DMS114 treated with DMSO at 0.1 percent for 48 hours (cell line): ENCODE measurements at regions not wholly inside any gene's neighbourhood (a gene's known extent, or its start where the extent isn't known, plus 50 kb on each side); places are given as distances from the start of the nearest gene placed in this dataset.

ENCODE experiments used
- DNase-seq: peaks from one replicate; lab custom pipeline; 2025; ENCODE audit not compliant: unreplicated experiment; lab: John Stamatoyannopoulos, UW

GRCh38 chr15:35596285-35596684 is 50.3 kb upstream of the DPH6 start:
- no peak for DNase-seq

- no peak for DNase-seq
Measured at GRCh38 chr15:35602836-35603235, 56.9 kb upstream of the DPH6 start.

- DNase-seq, result no peak
Measured at GRCh38 chr15:35603301-35603700, 57.3 kb upstream of the DPH6 start.

DNA sequence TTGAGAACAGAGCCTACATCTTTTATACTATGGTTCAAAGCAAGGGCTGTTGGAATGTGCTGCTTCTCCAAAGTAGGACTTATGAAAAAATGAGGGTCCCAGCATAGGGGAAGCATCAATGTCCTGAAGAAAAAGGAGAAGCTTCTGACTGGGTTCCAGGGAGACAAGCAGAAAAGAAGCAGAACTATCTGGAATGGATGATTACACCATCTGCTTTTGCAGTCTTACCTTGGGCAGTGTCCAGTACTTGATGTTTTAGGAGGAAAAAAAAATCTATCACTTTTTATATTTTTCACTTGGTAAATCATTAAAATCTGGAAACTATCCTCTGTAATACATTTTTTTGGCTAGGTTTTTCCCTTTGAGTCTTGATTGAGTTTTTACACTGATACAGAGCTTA is 57.9 kb upstream of the DPH6 start:
- no peak for DNase-seq

- no peak for DNase-seq
Measured at GRCh38 chr15:35605764-35606449, 59.9 kb upstream of the DPH6 start.

- DNase-seq, result no peak
Measured at GRCh38 chr15:35606450-35606779, 60.5 kb upstream of the DPH6 start.

GRCh38 chr15:35616498-35617271 is 70.7 kb upstream of the DPH6 start:
- DNase-seq, result no peak

- no peak for DNase-seq
Measured at GRCh38 chr15:35618260-35619188, 72.6 kb upstream of the DPH6 start.

DNA sequence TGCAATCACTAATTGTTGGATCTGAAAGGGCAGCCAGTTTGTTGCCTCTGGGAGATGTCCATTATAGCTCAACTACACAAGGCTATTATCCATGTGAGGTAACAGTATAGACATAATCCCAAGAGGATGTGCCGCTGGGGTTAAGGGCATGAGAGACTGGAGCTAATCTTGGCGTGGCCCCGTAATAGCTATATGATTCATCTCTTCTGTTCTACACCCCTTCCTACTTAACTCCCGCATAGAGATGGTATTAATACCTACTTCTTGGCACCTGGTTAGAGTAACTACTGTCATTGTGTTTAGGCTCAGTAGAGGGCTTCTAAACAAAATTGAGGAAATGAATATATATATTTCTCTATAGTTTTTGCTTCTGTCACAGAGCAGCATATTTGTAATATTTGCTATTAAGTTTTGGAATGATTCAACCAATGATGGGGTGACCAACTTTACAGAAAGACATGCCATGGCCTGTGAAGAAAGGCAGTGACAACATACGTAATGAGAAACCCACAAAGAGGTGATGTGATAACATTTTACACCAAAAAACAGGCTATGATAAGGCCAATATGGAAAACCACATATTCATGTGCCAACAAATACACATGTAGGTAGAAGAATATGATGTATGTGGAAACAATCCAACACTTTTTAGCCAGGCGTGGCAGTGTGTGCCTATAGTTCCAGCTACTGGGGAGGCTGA is 76.8 kb upstream of the DPH6 start:
- DNase-seq, result no peak

GRCh38 chr15:35624881-35625280 is 78.9 kb upstream of the DPH6 start:
- no peak for DNase-seq

DNA sequence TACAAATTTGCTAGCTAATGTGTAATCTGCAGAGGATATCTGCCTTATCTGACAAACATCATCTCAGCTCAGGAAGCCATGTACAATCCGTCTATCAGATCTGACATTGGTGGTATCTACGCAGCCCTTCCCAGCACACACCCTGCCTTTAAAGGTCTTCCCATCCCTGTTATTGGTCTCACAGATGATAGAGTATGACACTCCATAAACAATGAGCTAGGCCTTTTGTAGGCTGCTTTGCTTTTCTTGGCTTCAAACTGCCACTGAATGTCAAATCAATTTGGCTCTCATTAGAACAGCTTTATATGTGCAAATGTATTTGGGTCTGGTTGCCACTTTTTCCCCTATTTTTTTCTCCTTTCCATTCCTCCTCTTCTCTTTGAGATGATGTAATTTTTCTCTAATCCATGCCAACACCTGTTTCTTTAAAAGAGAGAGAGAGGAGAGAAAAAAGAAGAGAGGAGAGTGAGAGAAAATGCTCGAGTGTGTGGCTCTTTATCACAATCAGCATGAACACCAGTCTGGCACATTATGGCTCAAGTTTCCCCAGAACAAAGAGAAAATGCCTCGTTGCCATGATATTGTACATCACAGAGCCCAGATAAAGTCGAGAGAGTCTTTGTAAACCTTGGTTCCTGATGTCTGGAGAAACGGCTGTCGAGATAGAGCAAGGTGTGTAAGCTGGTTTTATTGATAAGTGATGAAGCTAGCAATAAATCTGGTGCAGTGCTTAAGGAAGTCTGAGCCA is 80.8 kb upstream of the DPH6 start:
- DNase-seq, result no peak

GRCh38 chr15:35627696-35628095 is 81.7 kb upstream of the DPH6 start:
- DNase-seq, result no peak

DNA sequence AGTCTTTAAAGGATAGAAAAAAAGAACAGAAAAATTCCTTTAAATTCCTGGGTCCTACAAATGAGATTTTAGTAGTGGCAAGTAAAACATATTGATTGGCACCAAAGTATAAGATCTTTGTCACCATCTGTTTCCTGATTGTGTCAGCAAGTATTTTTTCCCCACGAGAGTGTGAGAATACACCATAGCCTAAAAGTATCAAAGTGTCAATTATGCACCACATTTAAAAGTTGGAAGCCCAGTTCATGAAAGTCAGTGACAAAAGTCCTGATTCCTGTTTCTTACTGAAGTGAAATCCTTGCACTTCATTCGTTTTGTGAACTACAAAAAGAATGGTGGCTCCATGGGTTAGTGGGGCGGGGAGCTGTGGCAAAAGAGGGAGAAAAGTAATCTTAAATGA is 83.8 kb upstream of the DPH6 start:
- no peak for DNase-seq

GRCh38 chr15:35630532-35630931 is 84.6 kb upstream of the DPH6 start:
- no peak for DNase-seq

- no peak for DNase-seq
Measured at GRCh38 chr15:35630985-35631384, 85.0 kb upstream of the DPH6 start.

GRCh38 chr15:35633677-35634076 is 87.7 kb upstream of the DPH6 start:
- no peak for DNase-seq

GRCh38 chr15:35646790-35647189 is 100.8 kb upstream of the DPH6 start:
- DNase-seq, result no peak

DNA sequence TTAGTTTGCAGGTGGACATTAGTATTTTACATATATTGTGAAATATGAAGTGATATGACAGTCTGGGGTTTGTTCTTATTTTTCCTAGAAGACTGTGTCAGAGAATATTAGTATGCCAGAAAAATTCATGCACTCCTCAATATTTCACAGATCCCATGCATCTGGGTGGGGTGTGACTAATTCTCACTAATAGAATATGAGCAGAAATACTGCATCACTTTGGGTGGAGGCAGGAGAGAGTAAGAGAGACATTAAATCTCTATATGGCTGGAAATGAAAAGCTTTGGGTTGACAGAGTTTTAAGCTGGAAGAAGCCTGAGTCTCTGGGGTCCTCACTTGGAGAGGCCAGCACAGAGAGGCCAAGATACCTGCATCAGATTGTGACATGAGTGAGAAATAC is 101.3 kb upstream of the DPH6 start:
- no peak for DNase-seq

GRCh38 chr15:35648941-35649340 is 103.0 kb upstream of the DPH6 start:
- no peak for DNase-seq

DNA sequence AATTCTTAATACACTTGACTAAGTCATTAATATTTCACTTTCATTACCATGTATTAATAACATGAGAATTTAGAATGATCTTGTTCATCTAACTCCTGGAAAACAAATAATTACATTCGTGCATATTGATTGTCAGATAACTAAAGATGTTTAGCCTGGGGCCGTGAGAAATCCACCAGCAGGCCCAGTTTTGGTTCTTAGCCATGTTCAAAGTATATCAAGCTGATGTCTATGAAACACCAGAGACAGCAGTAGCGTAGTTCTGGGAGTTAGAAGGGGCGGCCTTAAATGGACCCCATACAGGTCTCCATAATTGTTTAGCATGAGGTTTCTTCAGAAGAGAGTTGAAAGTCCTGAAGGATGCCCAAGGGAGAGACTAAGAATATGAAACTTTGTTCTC is 103.6 kb upstream of the DPH6 start:
- DNase-seq, result no peak

DNA sequence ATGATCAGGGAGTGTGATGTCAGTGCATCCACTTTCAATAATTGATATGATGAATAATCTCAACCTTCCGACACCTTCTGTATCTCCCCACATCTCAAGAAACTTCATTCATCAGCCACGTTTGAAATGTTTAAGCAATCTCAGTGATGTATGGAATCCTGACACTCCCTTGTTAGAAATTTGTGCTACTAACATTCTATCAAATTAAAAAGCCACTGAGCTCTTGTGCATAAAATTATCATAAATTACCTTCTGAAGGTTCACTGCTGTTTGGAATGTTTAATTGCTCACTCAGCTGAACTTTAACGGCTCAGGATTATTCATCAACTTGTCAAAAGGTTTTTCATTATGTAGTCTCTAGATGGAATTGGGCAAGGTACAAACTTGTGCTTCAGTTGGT is 108.4 kb upstream of the DPH6 start:
- no peak for DNase-seq
